ENCODE measurements at regions not wholly inside any gene's neighbourhood (a gene's known extent, or its start where the extent isn't known, plus 50 kb on each side); places are given as distances from the start of the nearest gene placed in this dataset.

DNA sequence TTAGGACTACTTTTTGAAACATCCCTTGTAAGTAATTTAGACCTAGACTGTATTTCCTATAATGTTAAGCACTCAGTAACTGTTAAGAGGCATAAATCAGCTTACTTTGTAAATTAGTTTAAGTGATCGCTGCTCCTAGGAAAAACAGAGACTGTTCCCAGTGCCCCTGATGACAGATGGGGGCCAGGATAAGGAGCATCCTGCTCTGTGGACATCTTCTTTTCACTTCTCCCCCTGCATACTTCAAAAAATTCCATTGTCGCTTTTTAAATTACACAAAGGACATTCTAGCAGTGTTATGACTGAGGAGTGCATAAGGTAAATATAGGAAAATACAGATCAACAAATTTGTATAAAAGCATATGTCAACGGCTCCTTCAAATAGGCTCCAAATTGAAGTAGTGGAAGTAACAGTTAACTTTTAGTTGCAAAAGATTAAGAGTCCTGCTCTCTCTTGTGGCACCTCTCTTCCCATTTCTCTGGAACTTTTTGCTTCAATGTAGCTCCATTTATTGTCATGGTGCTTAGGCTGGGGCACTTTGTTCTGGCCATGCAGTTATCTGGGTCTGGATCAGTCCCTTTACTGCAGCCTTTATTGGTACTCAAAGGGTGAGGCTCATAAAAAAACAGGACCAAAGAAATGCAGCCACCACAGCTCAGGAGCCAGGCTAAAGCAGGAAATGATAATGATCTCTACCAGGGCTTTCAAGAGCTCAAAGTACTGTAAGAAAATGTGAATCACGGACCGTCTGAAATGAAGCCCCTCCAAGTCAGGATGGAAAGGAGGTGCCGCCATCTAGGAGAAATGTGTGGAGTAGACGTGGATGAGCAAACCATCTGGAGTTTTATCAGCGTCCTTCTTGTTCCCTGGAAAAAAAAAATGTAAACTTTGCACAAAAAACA lies 162.1 kb upstream of the ZNF516 start:
- H3K36me3 Mint-ChIP-seq (ENCODE audit: low read depth) = no peaks in the 10 kb centered on the region
- ATAC-seq (replicated peaks) = peak; percentile 10
- H3K27ac Mint-ChIP-seq = peak overlapping the region; percentile 70
- H3K9me3 Mint-ChIP-seq = no peaks in the 10 kb centered on the region
- peaks cover 43% of the 10 kb centered on the region for H3K27me3 Mint-ChIP-seq
- peak overlapping the region; percentile 56 for H3K4me3 Mint-ChIP-seq
- H3K4me1 Mint-ChIP-seq = peaks cover 13% of the 10 kb centered on the region

DNA sequence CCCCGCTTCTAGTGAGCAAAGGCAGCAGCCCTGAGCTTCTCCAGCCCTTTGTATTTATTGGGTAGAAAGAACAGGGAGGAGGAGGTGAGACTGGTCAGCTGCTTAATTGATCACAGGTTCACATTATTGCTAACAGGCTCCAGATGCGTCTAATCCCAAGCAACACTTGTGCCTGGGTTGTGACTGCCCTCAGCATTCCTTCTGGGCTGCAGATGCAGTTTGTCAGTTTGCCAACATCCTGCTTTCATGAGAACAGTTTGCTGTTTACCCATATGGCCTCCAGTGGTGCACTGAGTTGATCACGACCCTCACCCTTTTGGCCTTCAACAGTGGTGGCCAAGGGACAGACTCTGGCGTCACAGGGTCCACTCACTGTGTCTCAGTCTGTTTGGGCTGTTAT lies 159.5 kb upstream of the ZNF516 start:
- Mint-ChIP-seq H3K27ac (no peak overlapping the region), H3K9me3 (no peaks in the 10 kb centered on the region), H3K27me3 (peaks cover 53% of the 10 kb centered on the region), H3K4me3 (no peak overlapping the region), H3K36me3 (ENCODE audit: low read depth) (no peaks in the 10 kb centered on the region), H3K4me1 (peaks cover 13% of the 10 kb centered on the region)
- no peak for ATAC-seq (replicated peaks)

DNA sequence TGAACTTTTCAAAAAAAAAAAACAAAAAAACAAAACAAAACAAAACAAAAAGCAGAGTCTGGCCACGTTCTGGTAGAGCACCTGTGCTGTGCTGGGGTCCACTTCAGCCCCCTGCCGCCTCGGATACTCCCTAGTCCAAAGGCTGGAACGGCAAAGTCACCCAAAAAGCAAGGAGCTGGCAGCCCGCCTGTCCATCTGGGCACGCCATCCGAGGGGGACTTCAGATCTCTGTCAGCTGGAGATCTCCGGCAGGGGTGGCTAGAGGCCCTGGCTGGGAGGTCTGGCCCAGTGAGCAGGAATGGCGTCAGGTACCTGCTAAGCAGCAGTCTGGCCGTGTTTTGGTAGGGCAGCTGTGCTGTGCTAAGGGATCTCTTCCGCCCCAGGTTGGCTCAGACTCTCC lies 152.3 kb upstream of the ZNF516 start:
- Mint-ChIP-seq H3K27ac (no peak overlapping the region), H3K36me3 (ENCODE audit: low read depth) (no peaks in the 10 kb centered on the region), H3K27me3 (peaks cover 20% of the 10 kb centered on the region), H3K4me1 (no peaks in the 10 kb centered on the region), H3K9me3 (no peaks in the 10 kb centered on the region), H3K4me3 (no peak overlapping the region)
- ATAC-seq (replicated peaks) = no peak

DNA sequence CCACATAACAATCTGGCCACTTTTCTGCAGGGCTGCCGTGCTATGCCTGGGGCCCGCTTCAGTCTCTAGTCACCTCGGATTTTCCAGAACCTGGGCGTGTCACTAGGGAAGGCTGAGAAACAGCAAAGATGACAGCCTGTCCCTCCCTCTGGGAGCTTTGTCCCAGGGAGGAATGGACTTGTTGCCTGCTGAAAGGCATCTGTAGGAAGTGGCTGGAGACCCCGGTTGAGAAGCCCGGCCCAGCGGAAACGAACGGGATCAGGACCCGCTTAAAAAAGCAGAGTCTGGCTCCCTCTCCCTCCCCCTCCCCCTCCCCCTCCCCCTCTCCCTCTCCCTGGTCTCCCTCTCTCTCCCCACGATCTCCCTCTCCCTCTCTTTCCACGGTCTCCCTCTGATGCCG lies 149.5 kb upstream of the ZNF516 start:
- no peak for ATAC-seq (replicated peaks)
- Mint-ChIP-seq H3K4me1 (no peaks in the 10 kb centered on the region), H3K36me3 (ENCODE audit: low read depth) (no peaks in the 10 kb centered on the region), H3K9me3 (no peaks in the 10 kb centered on the region), H3K27ac (no peak overlapping the region), H3K27me3 (peaks cover 10% of the 10 kb centered on the region), H3K4me3 (no peak overlapping the region)

DNA sequence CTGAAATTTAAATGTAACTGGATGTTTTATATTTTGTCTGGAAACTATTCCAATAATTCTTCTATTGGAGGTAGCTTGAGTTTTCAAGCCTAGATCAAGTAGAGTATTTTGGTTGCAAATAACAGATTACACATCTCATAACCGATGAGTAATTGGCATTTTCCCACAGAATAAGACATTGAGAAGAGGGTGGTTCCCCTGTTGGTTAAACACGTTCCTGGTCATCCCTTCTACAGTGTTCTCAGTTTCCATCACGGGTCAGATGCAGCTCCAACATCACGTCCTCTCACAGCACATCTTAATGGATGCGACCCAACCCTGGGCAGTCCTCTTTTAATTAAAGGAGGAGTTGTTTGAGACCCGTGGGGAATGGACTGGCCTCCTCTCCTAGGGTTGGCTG lies 149.0 kb upstream of the ZNF516 start:
- Mint-ChIP-seq H3K27ac (no peak overlapping the region), H3K36me3 (ENCODE audit: low read depth) (no peaks in the 10 kb centered on the region), H3K27me3 (peaks cover 11% of the 10 kb centered on the region), H3K9me3 (no peaks in the 10 kb centered on the region), H3K4me3 (no peak overlapping the region), H3K4me1 (no peaks in the 10 kb centered on the region)
- ATAC-seq (replicated peaks) = peak; percentile 97

DNA sequence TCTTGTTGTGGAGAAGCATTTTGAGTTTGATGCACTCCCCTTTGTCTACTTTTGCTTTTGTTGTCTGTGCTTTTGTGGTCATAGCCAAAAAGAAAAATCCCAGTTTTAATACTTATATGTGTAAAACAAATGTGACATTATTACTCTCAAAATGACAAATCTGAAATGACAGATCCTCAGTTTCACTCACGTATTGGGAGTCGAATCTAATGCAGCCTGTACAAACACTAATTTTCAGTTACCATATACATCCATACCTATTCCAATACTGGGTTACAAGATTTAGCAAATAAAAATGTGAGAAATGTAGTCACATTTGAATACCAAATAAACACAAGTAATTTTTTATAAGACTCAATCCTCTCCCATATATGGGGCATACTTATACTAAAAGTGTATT lies 148.2 kb upstream of the ZNF516 start:
- Mint-ChIP-seq H3K27ac (no peak overlapping the region), H3K4me1 (no peaks in the 10 kb centered on the region), H3K9me3 (no peaks in the 10 kb centered on the region), H3K4me3 (peak overlapping the region; percentile 25), H3K27me3 (peaks cover 13% of the 10 kb centered on the region), H3K36me3 (ENCODE audit: low read depth) (no peaks in the 10 kb centered on the region)
- ATAC-seq (replicated peaks) = peak; percentile 46

DNA sequence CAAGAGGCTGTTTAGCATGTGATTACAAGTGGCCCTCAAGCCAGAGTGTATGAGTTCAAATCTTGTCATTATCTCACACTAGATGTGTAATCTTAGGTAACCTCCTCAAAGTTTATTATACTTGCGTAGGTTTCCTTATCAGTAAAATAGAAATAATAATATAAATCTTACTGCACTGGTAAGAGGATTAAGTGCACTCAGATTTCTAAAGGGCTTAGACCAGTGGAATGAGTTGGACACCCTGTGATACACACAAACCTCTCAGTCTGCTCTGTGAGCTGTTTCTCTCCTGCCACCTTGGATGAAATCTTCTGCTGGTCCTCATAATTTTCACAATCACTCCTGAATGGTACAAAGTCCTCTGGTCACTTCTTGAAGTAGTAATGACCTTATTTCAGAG lies 145.4 kb upstream of the ZNF516 start:
- no peak overlapping the region for H3K4me3 Mint-ChIP-seq
- no peak for ATAC-seq (replicated peaks)
- H3K27me3 Mint-ChIP-seq = peaks cover 19% of the 10 kb centered on the region
- H3K9me3 Mint-ChIP-seq = no peaks in the 10 kb centered on the region
- H3K4me1 Mint-ChIP-seq = no peaks in the 10 kb centered on the region
- H3K27ac Mint-ChIP-seq = no peak overlapping the region
- no peaks in the 10 kb centered on the region for H3K36me3 Mint-ChIP-seq (ENCODE audit: low read depth)

DNA sequence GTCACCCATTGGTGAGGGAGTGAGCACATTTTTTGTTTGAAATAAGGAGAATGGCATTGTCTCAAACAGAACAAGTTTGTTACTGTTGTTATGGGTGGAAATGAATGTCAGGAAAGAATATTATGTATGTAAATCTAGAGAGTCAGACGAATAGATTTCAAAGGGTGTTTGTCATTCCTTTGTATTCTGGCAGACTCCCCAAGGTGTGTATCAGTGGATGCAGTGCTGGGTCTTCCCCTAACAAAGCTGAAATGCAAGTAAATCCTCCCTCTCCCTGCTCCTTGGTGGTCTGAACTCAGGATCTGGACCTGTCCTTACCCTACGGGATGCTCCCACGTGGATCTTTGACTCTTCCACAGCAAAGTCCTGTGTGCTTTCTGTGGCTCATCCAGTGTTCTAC lies 139.5 kb upstream of the ZNF516 start:
- ATAC-seq (replicated peaks) = no peak
- no peaks in the 10 kb centered on the region for H3K36me3 Mint-ChIP-seq (ENCODE audit: low read depth)
- H3K27me3 Mint-ChIP-seq = peaks cover 22% of the 10 kb centered on the region
- no peaks in the 10 kb centered on the region for H3K9me3 Mint-ChIP-seq
- H3K4me1 Mint-ChIP-seq = no peaks in the 10 kb centered on the region
- H3K27ac Mint-ChIP-seq = no peak overlapping the region
- no peak overlapping the region for H3K4me3 Mint-ChIP-seq

DNA sequence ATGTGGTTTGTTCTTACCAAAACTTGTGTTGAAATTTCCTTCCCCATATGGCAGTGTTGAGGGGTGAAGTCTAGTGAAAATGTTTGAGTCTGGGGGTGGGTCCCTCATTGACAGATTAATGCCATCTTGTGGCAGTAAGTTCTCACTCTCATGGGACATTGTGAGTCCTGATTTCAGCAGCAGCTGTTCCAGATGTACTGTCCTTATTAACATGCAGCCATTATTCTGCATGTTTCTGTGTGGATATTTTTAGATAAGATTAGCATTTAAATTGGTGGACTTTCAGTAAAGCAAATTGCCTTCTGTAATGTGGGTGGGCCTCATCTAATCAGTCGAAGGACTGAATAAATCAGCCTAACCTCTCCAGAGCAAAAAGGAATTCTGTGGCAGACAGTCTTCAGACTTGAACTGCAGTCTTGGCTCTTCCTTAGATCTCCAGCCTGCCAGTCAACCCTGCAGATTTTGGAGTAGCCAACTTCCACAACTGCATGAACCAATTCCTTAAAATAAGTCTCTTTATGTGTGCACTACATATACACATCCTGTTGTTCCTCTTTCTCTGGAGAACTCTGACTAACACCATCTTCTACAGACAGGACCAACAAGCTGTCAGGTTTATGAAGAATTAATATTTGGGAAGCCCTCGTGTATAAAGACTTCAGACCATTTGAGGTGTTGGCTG lies 138.7 kb upstream of the ZNF516 start:
- H3K9me3 Mint-ChIP-seq = no peaks in the 10 kb centered on the region
- no peak overlapping the region for H3K4me3 Mint-ChIP-seq
- H3K36me3 Mint-ChIP-seq (ENCODE audit: low read depth) = no peaks in the 10 kb centered on the region
- no peak overlapping the region for H3K27ac Mint-ChIP-seq
- no peaks in the 10 kb centered on the region for H3K4me1 Mint-ChIP-seq
- ATAC-seq (replicated peaks) = no peak
- peaks cover 19% of the 10 kb centered on the region for H3K27me3 Mint-ChIP-seq

DNA sequence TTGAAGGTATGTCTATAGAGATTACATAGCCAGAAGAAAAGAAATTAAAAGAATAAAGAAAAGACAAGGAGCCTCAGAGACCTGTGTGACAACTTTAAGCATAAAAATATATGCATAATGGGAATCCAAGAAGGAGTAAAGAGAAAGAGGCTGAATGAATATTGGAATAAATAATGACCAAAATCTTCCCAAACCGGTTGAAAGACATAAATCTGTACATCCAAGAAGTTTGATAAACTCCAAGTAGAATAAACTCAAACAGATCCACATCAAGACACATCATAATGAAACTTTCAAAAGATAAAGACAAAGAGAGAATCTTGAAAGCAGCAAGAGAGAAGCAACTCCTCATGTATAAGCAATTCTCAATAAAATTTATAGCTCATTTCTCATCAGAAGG lies 132.4 kb upstream of the ZNF516 start:
- Mint-ChIP-seq H3K36me3 (ENCODE audit: low read depth) (no peaks in the 10 kb centered on the region), H3K4me1 (no peaks in the 10 kb centered on the region), H3K27me3 (peaks cover 18% of the 10 kb centered on the region), H3K4me3 (no peak overlapping the region), H3K27ac (no peak overlapping the region), H3K9me3 (no peaks in the 10 kb centered on the region)
- ATAC-seq (replicated peaks) = no peak

DNA sequence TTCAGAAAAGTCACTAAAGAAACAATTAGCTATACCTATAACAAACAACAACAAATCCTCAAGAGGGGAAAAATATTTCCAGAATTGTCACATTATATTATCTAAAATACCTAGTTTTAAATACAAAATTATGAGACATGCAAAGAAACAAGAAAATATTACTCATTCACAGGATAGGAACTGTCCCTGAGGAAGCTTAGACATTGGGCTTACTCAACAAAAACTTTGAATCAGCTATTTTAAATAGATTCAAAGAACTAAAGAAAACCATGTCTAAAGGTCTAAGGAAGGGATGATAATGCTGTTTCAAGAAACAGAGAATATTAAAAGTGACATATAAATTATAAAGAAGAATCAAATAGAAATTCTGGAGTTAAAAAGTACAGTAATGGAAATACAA lies 131.9 kb upstream of the ZNF516 start:
- no peaks in the 10 kb centered on the region for H3K36me3 Mint-ChIP-seq (ENCODE audit: low read depth)
- H3K4me1 Mint-ChIP-seq = no peaks in the 10 kb centered on the region
- no peak overlapping the region for H3K4me3 Mint-ChIP-seq
- H3K27ac Mint-ChIP-seq = no peak overlapping the region
- H3K9me3 Mint-ChIP-seq = no peaks in the 10 kb centered on the region
- H3K27me3 Mint-ChIP-seq = peaks cover 15% of the 10 kb centered on the region
- no peak for ATAC-seq (replicated peaks)

DNA sequence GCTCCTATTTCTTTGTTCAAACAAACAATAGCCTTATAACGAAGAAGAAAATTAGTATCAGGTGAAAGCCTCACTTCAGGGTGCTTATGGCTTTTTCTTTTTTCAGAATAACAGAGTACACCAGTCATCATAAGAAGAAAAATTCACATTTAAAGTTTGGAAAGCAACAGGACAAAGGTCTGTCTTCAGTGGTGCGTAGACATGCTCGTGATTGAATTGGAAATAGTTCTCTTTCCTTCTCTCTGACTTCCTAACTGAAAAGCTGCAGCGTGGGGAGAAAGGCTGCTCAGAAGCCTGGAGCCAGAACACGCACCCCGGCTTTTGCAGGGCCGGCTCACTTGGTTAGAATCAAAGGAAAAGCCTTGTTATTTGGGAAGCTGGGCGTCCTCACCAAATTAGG lies 127.6 kb upstream of the ZNF516 start:
- peaks cover 25% of the 10 kb centered on the region for H3K27me3 Mint-ChIP-seq
- H3K27ac Mint-ChIP-seq = no peak overlapping the region
- no peak for ATAC-seq (replicated peaks)
- H3K4me1 Mint-ChIP-seq = no peaks in the 10 kb centered on the region
- H3K9me3 Mint-ChIP-seq = no peaks in the 10 kb centered on the region
- no peaks in the 10 kb centered on the region for H3K36me3 Mint-ChIP-seq (ENCODE audit: low read depth)
- H3K4me3 Mint-ChIP-seq = no peak overlapping the region

DNA sequence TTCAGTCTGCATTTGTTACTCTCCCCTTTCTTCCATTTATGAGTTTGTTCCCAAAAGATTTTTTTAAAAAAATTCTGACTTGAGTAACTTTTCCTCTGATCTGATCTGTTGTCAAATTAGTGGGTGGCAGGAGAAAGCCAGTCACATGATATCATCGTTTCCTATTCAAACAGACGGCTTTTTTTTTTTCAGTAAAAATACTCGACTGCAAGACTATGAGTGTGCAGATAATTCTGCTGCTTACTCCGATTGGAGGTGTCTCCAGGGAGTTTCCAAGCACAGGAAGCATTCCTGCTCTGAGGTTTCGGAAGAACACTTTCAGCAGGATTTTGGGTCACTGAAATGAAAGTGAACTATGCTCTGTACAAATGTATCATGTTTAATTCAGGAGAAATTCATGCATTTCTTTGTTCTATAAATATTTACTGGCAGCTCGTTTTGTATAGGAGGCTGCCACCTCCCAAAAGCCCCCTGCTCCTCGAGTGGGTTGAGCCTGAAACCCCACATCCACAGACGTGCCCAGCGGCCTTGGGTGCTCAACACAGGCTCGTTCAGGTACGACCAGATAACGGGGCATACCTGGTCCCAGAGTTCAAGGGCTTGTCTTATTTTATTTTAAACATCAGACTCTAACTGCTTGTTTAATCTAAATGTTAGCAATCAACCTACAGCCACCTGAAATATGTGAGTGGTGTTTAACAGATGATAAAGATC lies 126.9 kb upstream of the ZNF516 start:
- no peak for ATAC-seq (replicated peaks)
- H3K4me3 Mint-ChIP-seq = no peak overlapping the region
- H3K4me1 Mint-ChIP-seq = no peaks in the 10 kb centered on the region
- peaks cover 25% of the 10 kb centered on the region for H3K27me3 Mint-ChIP-seq
- H3K27ac Mint-ChIP-seq = no peak overlapping the region
- no peaks in the 10 kb centered on the region for H3K36me3 Mint-ChIP-seq (ENCODE audit: low read depth)
- no peaks in the 10 kb centered on the region for H3K9me3 Mint-ChIP-seq

DNA sequence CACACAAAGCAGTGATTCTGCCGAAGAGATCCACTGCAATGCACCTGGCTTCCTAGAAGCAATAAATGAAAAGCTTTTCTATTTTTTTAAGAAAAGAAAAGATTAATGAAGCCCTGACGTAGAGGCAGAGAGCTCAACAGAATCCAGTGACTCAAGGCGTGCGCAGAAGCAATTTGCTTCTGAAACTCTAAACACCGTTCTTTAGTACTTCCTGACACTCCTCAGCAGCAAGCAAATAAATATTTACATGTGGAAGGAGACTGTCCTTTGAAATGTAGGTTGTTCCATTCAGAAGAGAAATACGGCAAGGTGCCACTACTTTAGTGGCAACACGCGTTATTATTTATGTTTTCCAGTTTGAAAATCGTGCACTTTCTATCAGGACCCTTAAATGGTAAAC lies 126.2 kb upstream of the ZNF516 start:
- Mint-ChIP-seq H3K9me3 (no peaks in the 10 kb centered on the region), H3K4me3 (no peak overlapping the region), H3K4me1 (no peaks in the 10 kb centered on the region), H3K27ac (no peak overlapping the region), H3K27me3 (peaks cover 25% of the 10 kb centered on the region), H3K36me3 (ENCODE audit: low read depth) (no peaks in the 10 kb centered on the region)
- no peak for ATAC-seq (replicated peaks)

All from activated T-helper 17 cell treated with anti-CD3 and anti-CD28 coated beads, Interleukin-2, amount 50 U/mL, for 72 hours (primary cell).